K562 (cell line): ENCODE measurements at regions not wholly inside any gene's neighbourhood (a gene's known extent, or its start where the extent isn't known, plus 50 kb on each side); places are given as distances from the start of the nearest gene placed in this dataset.

Experiments
- SAFB2 ChIP-seq: fragments of 200-400 bp; formaldehyde crosslinking; IDR thresholded peaks from 2 replicates; pipeline ENCODE4 v1.6.1; 2018; ENCODE audit warnings: borderline replicate concordance, low read length, low read depth, moderate library complexity; ENCODE audit not compliant: severe bottlenecking
- ZC3H11A ChIP-seq: IDR thresholded peaks from 2 replicates; pipeline ENCODE4 v1.6.1; 2012; ENCODE audit warnings: low read depth, low read length, improper control_type of control experiment
- ZNF407 ChIP-seq: fragments of 450-650 bp; IDR thresholded peaks from 2 replicates; pipeline ENCODE4 v1.6.1; 2016; ENCODE audit warnings: low read depth

DNA sequence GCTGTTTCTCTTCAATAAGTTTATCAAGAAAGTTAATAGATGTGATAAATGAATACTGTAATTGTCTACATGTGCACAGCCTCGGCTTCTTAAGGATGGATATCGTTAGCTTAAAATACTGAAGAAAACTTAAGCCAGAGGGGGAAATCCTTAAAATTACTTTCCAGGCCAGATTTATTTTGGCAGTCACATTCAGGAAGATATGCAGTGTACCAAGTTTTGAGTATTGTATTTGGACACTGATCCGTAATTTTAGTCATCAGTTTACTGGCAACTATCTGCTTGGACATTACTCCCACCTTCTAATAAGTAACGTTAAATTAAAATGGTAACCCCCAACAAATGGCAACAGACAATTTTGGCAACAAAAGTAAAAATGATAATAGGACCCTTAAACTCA, 770.0 kb upstream of the ZEB2 start (continued):
- TF ChIP-seq ZNF407 (no peak), SAFB2 (no peak), ZC3H11A (no peak)
